ENCODE measurements at regions not wholly inside any gene's neighbourhood (a gene's known extent, or its start where the extent isn't known, plus 50 kb on each side); places are given as distances from the start of the nearest gene placed in this dataset.

DNA sequence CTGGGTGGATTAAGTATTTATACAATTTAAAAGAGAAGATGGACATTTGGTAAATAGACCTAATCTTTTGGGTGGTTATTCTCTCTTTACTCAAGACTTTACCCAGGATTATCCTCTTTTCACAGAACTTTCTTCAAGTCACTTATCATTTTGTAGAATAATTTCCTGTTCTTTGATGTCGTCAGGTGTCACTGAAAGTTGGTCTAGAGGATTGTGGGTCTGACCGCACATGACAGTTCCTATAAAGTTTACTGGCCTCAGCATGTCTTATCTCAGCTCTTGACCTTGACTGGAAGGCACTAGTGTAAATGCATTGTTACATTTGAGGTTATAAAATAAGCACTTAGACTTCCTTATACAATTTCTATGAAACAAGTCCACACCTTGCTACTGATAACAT lies 139.9 kb upstream of the SLC4A4 start:
- TF ChIP-seq, protein P1, sequence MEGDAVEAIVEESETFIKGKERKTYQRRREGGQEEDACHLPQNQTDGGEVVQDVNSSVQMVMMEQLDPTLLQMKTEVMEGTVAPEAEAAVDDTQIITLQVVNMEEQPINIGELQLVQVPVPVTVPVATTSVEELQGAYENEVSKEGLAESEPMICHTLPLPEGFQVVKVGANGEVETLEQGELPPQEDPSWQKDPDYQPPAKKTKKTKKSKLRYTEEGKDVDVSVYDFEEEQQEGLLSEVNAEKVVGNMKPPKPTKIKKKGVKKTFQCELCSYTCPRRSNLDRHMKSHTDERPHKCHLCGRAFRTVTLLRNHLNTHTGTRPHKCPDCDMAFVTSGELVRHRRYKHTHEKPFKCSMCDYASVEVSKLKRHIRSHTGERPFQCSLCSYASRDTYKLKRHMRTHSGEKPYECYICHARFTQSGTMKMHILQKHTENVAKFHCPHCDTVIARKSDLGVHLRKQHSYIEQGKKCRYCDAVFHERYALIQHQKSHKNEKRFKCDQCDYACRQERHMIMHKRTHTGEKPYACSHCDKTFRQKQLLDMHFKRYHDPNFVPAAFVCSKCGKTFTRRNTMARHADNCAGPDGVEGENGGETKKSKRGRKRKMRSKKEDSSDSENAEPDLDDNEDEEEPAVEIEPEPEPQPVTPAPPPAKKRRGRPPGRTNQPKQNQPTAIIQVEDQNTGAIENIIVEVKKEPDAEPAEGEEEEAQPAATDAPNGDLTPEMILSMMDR (IDR thresholded peaks at IDR 0.05) = no peak
- no peak for TF ChIP-seq SP1 (CRISPR knock-in tag; conservative IDR thresholded peaks at IDR 0.05)
- no peak for TF ChIP-seq ESRRA (CRISPR knock-in tag; IDR thresholded peaks at IDR 0.05; ENCODE audit: borderline replicate concordance)
